UCSD-AML1 (cell line): ENCODE measurements at regions not wholly inside any gene's neighbourhood (a gene's known extent, or its start where the extent isn't known, plus 50 kb on each side); places are given as distances from the start of the nearest gene placed in this dataset.

Experiments
- DNase-seq: peaks from one replicate; lab custom pipeline; 2025; ENCODE audit not compliant: unreplicated experiment; lab: John Stamatoyannopoulos, UW

- no peak for DNase-seq
These were observed 1543.0 kb downstream of the OTOL1 start for GRCh38 chr3:163039636-163040035.

- DNase-seq = no peak
These were observed 1546.5 kb downstream of the OTOL1 start for GRCh38 chr3:163043074-163043473.

GRCh38 chr3:163045945-163046344, 1549.3 kb downstream of the OTOL1 start:
- DNase-seq = no peak

- no peak for DNase-seq
These were observed 1552.3 kb downstream of the OTOL1 start for GRCh38 chr3:163048881-163049280.

- no peak for DNase-seq
These were observed 1560.4 kb downstream of the OTOL1 start for GRCh38 chr3:163056874-163057497.

GRCh38 chr3:163058031-163058854, 1561.6 kb downstream of the OTOL1 start:
- DNase-seq = no peak

- DNase-seq = no peak
These were observed 1575.1 kb downstream of the OTOL1 start for GRCh38 chr3:163071713-163072112.
